ENCODE measurements at regions not wholly inside any gene's neighbourhood (a gene's known extent, or its start where the extent isn't known, plus 50 kb on each side); places are given as distances from the start of the nearest gene placed in this dataset.

DNA sequence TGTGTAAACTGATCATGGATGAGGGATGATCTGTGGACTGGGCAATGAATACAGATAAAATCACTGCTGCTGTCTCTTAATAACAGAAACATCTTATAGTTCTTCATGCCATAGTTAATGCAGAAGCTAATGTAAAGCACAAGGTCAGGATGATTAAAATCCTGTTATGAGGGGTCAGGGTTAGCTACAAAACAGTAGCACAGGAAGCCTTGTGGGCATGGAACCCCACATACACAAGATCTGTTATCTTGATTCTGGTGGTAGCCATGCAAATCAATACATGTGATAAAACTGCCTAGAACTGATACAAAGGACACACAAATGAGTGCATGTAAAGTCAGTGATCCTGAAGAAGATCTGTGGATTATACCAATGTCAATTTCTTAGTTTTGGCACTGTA, 96.4 kb downstream of the KLF12 start:
- Mint-ChIP-seq H3K4me3 (no peak overlapping the region), H3K4me1 (no peaks in the 10 kb centered on the region), H3K27me3 (ENCODE audit: low read depth in 3 of 3) (peaks cover 0 to 2% (median 1%) of the 10 kb centered on the region in 3 donors), H3K27ac (no peak overlapping the region), H3K9me3 (peaks cover 0 to 4% (median 0%) of the 10 kb centered on the region in 7 donors), H3K36me3 (no peaks in the 10 kb centered on the region)
- Histone ChIP-seq H2AFZ (ENCODE audit: insufficient read depth, low read depth, low read length, poor library complexity, severe bottlenecking) (no peak overlapping the region), H3K9me3 (replicated peaks in 1 of 2; ENCODE audit: control insufficient read depth in 1 of 2, insufficient read depth in 1 of 2, low read length in 2 of 2) (peaks cover 0 to 3% of the 10 kb centered on the region in 2 donors), H3K27me3 (ENCODE audit: control insufficient read depth in 2 of 2, insufficient read depth in 2 of 2, low read length in 2 of 2) (no peaks in the 10 kb centered on the region), H3K9ac (ENCODE audit: insufficient read depth, low read length, poor library complexity, severe bottlenecking) (no peak overlapping the region), H3K4me2 (replicated peaks; ENCODE audit: extremely low read depth, low read length, poor library complexity, severe bottlenecking) (no peak overlapping the region), H3K79me2 (ENCODE audit: insufficient read depth, low read length) (no peaks in the 10 kb centered on the region), H3K4me3 (replicated peaks in 1 of 3; ENCODE audit: low read depth in 2 of 3, low read length in 3 of 3) (no peak overlapping the region), H3K4me1 (ENCODE audit: control insufficient read depth in 1 of 2, insufficient read depth in 2 of 2, low read length in 2 of 2) (no peaks in the 10 kb centered on the region), H3K27ac (ENCODE audit: low read depth in 1 of 2, low read length in 2 of 2) (no peak overlapping the region), H4K20me1 (ENCODE audit: insufficient read depth, low read length) (no peaks in the 10 kb centered on the region), H3K36me3 (replicated peaks in 1 of 2; ENCODE audit: control insufficient read depth in 1 of 2, insufficient read depth in 2 of 2, low read length in 2 of 2) (no peaks in the 10 kb centered on the region)
- TF ChIP-seq, protein P1, sequence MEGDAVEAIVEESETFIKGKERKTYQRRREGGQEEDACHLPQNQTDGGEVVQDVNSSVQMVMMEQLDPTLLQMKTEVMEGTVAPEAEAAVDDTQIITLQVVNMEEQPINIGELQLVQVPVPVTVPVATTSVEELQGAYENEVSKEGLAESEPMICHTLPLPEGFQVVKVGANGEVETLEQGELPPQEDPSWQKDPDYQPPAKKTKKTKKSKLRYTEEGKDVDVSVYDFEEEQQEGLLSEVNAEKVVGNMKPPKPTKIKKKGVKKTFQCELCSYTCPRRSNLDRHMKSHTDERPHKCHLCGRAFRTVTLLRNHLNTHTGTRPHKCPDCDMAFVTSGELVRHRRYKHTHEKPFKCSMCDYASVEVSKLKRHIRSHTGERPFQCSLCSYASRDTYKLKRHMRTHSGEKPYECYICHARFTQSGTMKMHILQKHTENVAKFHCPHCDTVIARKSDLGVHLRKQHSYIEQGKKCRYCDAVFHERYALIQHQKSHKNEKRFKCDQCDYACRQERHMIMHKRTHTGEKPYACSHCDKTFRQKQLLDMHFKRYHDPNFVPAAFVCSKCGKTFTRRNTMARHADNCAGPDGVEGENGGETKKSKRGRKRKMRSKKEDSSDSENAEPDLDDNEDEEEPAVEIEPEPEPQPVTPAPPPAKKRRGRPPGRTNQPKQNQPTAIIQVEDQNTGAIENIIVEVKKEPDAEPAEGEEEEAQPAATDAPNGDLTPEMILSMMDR (IDR thresholded peaks at IDR 0.05) = no peak
- intact Hi-C loops (cut with micrococcal nuclease) = no loop called here
- no peak for DNase-seq

DNA sequence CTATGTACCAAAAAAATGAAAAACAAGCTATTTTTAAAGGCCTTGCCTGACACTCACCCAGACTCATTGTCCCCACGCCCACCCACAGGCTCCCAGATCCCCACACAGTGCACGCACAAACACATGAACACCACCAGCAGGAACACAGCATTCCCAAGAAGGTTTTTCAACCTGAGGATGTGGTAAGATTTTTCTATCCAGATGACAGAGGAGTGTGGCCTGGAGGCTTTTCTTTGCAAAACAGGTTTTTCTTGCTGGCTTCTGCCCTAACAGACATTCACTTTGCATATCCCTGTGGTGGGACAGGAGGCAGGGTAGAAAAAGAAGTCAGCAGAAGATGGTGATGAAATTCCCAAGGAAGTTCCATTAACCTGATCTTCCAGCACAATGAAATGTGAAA, 97.8 kb downstream of the KLF12 start:
- H3K4me3 Mint-ChIP-seq = no peak overlapping the region
- no peaks in the 10 kb centered on the region for H3K79me2 ChIP-seq (ENCODE audit: insufficient read depth, low read length)

More for the DNA sequence above, 97.8 kb downstream of the KLF12 start:
- Mint-ChIP-seq H3K27me3 (ENCODE audit: low read depth in 3 of 3) (peaks cover 0 to 1% (median 0%) of the 10 kb centered on the region in 3 donors), H3K36me3 (no peaks in the 10 kb centered on the region), H3K27ac (no peak overlapping the region), H3K9me3 (peaks cover 0 to 4% (median 0%) of the 10 kb centered on the region in 7 donors), H3K4me1 (no peaks in the 10 kb centered on the region)
- Histone ChIP-seq H4K20me1 (ENCODE audit: insufficient read depth, low read length) (no peaks in the 10 kb centered on the region), H3K4me3 (replicated peaks in 1 of 3; ENCODE audit: low read depth in 2 of 3, low read length in 3 of 3) (no peak overlapping the region), H2AFZ (ENCODE audit: insufficient read depth, low read depth, low read length, poor library complexity, severe bottlenecking) (no peak overlapping the region), H3K9me3 (replicated peaks in 1 of 2; ENCODE audit: control insufficient read depth in 1 of 2, insufficient read depth in 1 of 2, low read length in 2 of 2) (peaks cover 0 to 3% of the 10 kb centered on the region in 2 donors), H3K27ac (ENCODE audit: low read depth in 1 of 2, low read length in 2 of 2) (no peak overlapping the region), H3K27me3 (ENCODE audit: control insufficient read depth in 2 of 2, insufficient read depth in 2 of 2, low read length in 2 of 2) (no peaks in the 10 kb centered on the region), H3K4me1 (ENCODE audit: control insufficient read depth in 1 of 2, insufficient read depth in 2 of 2, low read length in 2 of 2) (no peaks in the 10 kb centered on the region), H3K4me2 (replicated peaks; ENCODE audit: extremely low read depth, low read length, poor library complexity, severe bottlenecking) (no peak overlapping the region), H3K36me3 (replicated peaks in 1 of 2; ENCODE audit: control insufficient read depth in 1 of 2, insufficient read depth in 2 of 2, low read length in 2 of 2) (no peaks in the 10 kb centered on the region), H3K9ac (ENCODE audit: insufficient read depth, low read length, poor library complexity, severe bottlenecking) (no peak overlapping the region)
- no peak for DNase-seq
- TF ChIP-seq, protein P1 (IDR thresholded peaks at IDR 0.05) = no peak
- intact Hi-C loops (cut with micrococcal nuclease) = no loop called here
- WGBS (ENCODE audit: insufficient coverage) = no CpG with 5 or more reads among the region's 2 CpGs

Data from CD14-positive monocyte (primary cell).